ENCODE measurements at regions not wholly inside any gene's neighbourhood (a gene's known extent, or its start where the extent isn't known, plus 50 kb on each side); places are given as distances from the start of the nearest gene placed in this dataset.

DNA sequence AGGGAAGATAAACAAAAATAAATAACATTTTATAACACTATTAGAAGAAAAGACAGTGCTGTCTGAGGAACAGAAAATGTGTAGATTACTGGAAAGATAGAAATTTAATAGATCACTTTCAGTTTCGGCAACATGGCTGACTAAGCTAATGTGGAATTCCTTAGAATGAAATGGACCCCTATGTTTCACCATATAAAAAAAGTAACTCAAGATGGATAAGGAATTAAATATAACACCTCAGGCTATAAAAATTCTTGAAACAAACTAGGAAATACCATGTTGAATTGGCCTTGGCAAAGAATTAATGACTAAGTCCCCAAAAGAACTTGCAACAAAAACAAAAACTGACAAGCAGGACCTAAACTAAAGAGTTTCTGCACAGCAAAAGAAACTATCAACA is 558.3 kb downstream of the CHSY3 start:
- Mint-ChIP-seq H3K4me1 (no peaks in the 10 kb centered on the region), H3K36me3 (ENCODE audit: low read depth) (no peaks in the 10 kb centered on the region), H3K9me3 (peaks cover 14% of the 10 kb centered on the region), H3K4me3 (no peak overlapping the region), H3K27ac (no peak overlapping the region), H3K27me3 (ENCODE audit: insufficient read depth) (no peaks in the 10 kb centered on the region)
- H3K4me3 ChIP-seq (ENCODE audit: low read length), result no peak overlapping the region
- H3K9ac ChIP-seq (ENCODE audit: extremely low read depth, low read length, poor library complexity, severe bottlenecking), result no peak overlapping the region
- DNase-seq, result no peak
- H3K36me3 ChIP-seq (ENCODE audit: control insufficient read depth, insufficient read depth, low read length), result no peaks in the 10 kb centered on the region
- TF ChIP-seq, protein P1, sequence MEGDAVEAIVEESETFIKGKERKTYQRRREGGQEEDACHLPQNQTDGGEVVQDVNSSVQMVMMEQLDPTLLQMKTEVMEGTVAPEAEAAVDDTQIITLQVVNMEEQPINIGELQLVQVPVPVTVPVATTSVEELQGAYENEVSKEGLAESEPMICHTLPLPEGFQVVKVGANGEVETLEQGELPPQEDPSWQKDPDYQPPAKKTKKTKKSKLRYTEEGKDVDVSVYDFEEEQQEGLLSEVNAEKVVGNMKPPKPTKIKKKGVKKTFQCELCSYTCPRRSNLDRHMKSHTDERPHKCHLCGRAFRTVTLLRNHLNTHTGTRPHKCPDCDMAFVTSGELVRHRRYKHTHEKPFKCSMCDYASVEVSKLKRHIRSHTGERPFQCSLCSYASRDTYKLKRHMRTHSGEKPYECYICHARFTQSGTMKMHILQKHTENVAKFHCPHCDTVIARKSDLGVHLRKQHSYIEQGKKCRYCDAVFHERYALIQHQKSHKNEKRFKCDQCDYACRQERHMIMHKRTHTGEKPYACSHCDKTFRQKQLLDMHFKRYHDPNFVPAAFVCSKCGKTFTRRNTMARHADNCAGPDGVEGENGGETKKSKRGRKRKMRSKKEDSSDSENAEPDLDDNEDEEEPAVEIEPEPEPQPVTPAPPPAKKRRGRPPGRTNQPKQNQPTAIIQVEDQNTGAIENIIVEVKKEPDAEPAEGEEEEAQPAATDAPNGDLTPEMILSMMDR (conservative IDR thresholded peaks at IDR 0.05), result no peak
- no peaks in the 10 kb centered on the region for H3K27me3 ChIP-seq (ENCODE audit: control insufficient read depth, insufficient read depth, low read length, poor library complexity, severe bottlenecking)
- H3K9me3 ChIP-seq (ENCODE audit: control insufficient read depth, low read length), result peaks cover 7% of the 10 kb centered on the region
- WGBS, 2 experiments (ENCODE audit: insufficient coverage in 1 of 2, insufficient read length in 1 of 2), result 100% methylated on average over 1 of the region's 1 CpG; no CpG with 5 or more reads in 1 of the 2 experiments
- no peak overlapping the region for H3K27ac ChIP-seq (ENCODE audit: low read depth, low read length)
- H3K4me1 ChIP-seq (ENCODE audit: control insufficient read depth, insufficient read depth, low read length), result no peaks in the 10 kb centered on the region

- no peak for DNase-seq
- Mint-ChIP-seq H3K36me3 (ENCODE audit: low read depth) (no peaks in the 10 kb centered on the region), H3K9me3 (peaks cover 32% of the 10 kb centered on the region), H3K4me3 (no peak overlapping the region), H3K4me1 (no peaks in the 10 kb centered on the region), H3K27me3 (ENCODE audit: insufficient read depth) (no peaks in the 10 kb centered on the region), H3K27ac (no peak overlapping the region)
- Histone ChIP-seq H3K27me3 (ENCODE audit: control insufficient read depth, insufficient read depth, low read length, poor library complexity, severe bottlenecking) (no peaks in the 10 kb centered on the region), H3K4me1 (ENCODE audit: control insufficient read depth, insufficient read depth, low read length) (no peaks in the 10 kb centered on the region), H3K36me3 (ENCODE audit: control insufficient read depth, insufficient read depth, low read length) (no peaks in the 10 kb centered on the region), H3K9ac (ENCODE audit: extremely low read depth, low read length, poor library complexity, severe bottlenecking) (no peak overlapping the region), H3K4me3 (ENCODE audit: low read length) (no peak overlapping the region), H3K9me3 (ENCODE audit: control insufficient read depth, low read length) (peaks cover 14% of the 10 kb centered on the region), H3K27ac (ENCODE audit: low read depth, low read length) (no peak overlapping the region)
- 97 to 100% methylated on average over 1 to 2 of the region's 2 CpGs for WGBS, 2 experiments (ENCODE audit: insufficient coverage in 1 of 2, insufficient read length in 1 of 2)
- TF ChIP-seq, protein P1 (conservative IDR thresholded peaks at IDR 0.05), result no peak
These were observed 550.9 kb downstream of the CHSY3 start for GRCh38 chr5:130455175-130455574.

DNA sequence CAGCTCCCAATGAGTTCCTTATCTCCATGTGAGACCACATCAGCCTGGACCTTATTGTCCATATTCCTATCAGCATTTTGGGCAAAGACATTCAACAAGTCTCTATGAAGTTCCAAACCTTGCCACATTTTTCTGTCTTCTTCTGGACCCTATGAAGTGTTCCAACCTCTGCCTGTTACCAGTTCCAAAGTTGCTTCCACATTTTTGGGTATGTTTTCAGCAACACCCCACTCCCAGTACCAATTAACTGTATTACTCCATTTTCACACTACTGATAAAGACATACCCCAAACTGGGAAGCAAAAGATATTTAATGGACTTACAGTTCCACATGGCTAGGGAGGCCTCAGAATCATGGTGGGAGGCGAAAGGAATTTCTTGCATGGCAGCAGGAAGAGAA is 548.5 kb downstream of the CHSY3 start:
- H3K4me3 ChIP-seq (ENCODE audit: low read length), result no peak overlapping the region
- Mint-ChIP-seq H3K27ac (no peak overlapping the region), H3K4me3 (no peak overlapping the region), H3K27me3 (ENCODE audit: insufficient read depth) (no peaks in the 10 kb centered on the region), H3K4me1 (no peaks in the 10 kb centered on the region), H3K36me3 (ENCODE audit: low read depth) (no peaks in the 10 kb centered on the region), H3K9me3 (peaks cover 19% of the 10 kb centered on the region)
- H3K27ac ChIP-seq (ENCODE audit: low read depth, low read length), result no peak overlapping the region
- 100% methylated on average over 1 of the region's 1 CpG for WGBS, 2 experiments (ENCODE audit: insufficient coverage in 1 of 2, insufficient read length in 1 of 2)
- no peaks in the 10 kb centered on the region for H3K4me1 ChIP-seq (ENCODE audit: control insufficient read depth, insufficient read depth, low read length)
- no peaks in the 10 kb centered on the region for H3K27me3 ChIP-seq (ENCODE audit: control insufficient read depth, insufficient read depth, low read length, poor library complexity, severe bottlenecking)
- peaks cover 7% of the 10 kb centered on the region for H3K9me3 ChIP-seq (ENCODE audit: control insufficient read depth, low read length)
- H3K9ac ChIP-seq (ENCODE audit: extremely low read depth, low read length, poor library complexity, severe bottlenecking), result no peak overlapping the region
- H3K36me3 ChIP-seq (ENCODE audit: control insufficient read depth, insufficient read depth, low read length), result no peaks in the 10 kb centered on the region
- no peak for DNase-seq
- TF ChIP-seq, protein P1 (conservative IDR thresholded peaks at IDR 0.05), result no peak

All from endodermal cell (in vitro differentiated cells).